ENCODE measurements at regions not wholly inside any gene's neighbourhood (a gene's known extent, or its start where the extent isn't known, plus 50 kb on each side); places are given as distances from the start of the nearest gene placed in this dataset.

- Histone ChIP-seq H3K27ac (ENCODE audit: extremely low read depth, low read depth, low read length) (no peak overlapping the region), H3K4me3 (ENCODE audit: low read depth, low read length) (no peak overlapping the region), H3K36me3 (ENCODE audit: control insufficient read depth in 2 of 2, insufficient read depth in 1 of 2, low read length in 2 of 2) (no peaks in the 10 kb centered on the region), H3K9me3 (ENCODE audit: control insufficient read depth, insufficient read depth, low read depth, low read length) (no peaks in the 10 kb centered on the region), H3K4me1 (ENCODE audit: control insufficient read depth, insufficient read depth, low read length) (no peaks in the 10 kb centered on the region)
- TF ChIP-seq ZNF266 (tag by site-specific recombination; IDR thresholded peaks at IDR 0.05; ENCODE audit: low read depth) = no peak
- TF ChIP-seq CTCF (tag by site-specific recombination; IDR thresholded peaks at IDR 0.05) = no peak
- no peak for TF ChIP-seq MEIS1 (CRISPR knock-in tag; IDR thresholded peaks at IDR 0.05; ENCODE audit: borderline replicate concordance)
- TF ChIP-seq ZNF174 (tag by site-specific recombination; IDR thresholded peaks at IDR 0.05) = no peak
- no peak for TF ChIP-seq ZNF24 (tag by site-specific recombination; IDR thresholded peaks at IDR 0.05)
- TF ChIP-seq ZNF560 (tag by site-specific recombination; IDR thresholded peaks at IDR 0.05; ENCODE audit: borderline replicate concordance) = no peak
- TF ChIP-seq ZNF2 (tag by site-specific recombination; IDR thresholded peaks at IDR 0.05) = no peak
- no peak for TF ChIP-seq BCL11B (tag by site-specific recombination; IDR thresholded peaks at IDR 0.05; ENCODE audit: low read depth)
- TF ChIP-seq ZNF639 (tag by site-specific recombination; IDR thresholded peaks at IDR 0.05) = no peak
- TF ChIP-seq ZNF747 (tag by site-specific recombination; IDR thresholded peaks at IDR 0.05) = no peak
- TF ChIP-seq ZNF16 (tag by site-specific recombination; IDR thresholded peaks at IDR 0.05; ENCODE audit: low read depth) = no peak
- no peak for TF ChIP-seq ZSCAN18 (tag by site-specific recombination; IDR thresholded peaks at IDR 0.05)
- no peak for TF ChIP-seq ZBTB8A (tag by site-specific recombination; IDR thresholded peaks at IDR 0.05)
- no peak for TF ChIP-seq ZNF548 (tag by site-specific recombination; IDR thresholded peaks at IDR 0.05)
- POLR2A ChIA-PET = no interaction called here
- CTCF ChIA-PET = interaction anchor here (0.7 kb wide), 1 partner anchor 21 kb away, joined by 3 read pairs; no protein-coding TSS in a partner anchor
Observed at GRCh38 chr14:85296456-85297210, 233.3 kb upstream of the FLRT2 start.

GRCh38 chr14:85300107-85300506, 229.8 kb upstream of the FLRT2 start:
- H3K36me3 ChIP-seq (ENCODE audit: control insufficient read depth in 2 of 2, insufficient read depth in 1 of 2, low read length in 2 of 2) = no peaks in the 10 kb centered on the region
- H3K9me3 ChIP-seq (ENCODE audit: control insufficient read depth, insufficient read depth, low read depth, low read length) = no peaks in the 10 kb centered on the region
- H3K27ac ChIP-seq (ENCODE audit: extremely low read depth, low read depth, low read length) = no peak overlapping the region
- ChIA-PET POLR2A (no interaction called here), CTCF (no interaction called here)
- TF ChIP-seq ZNF23 (tag by site-specific recombination; IDR thresholded peaks at IDR 0.05; ENCODE audit: borderline replicate concordance) (no peak), ZNF2 (tag by site-specific recombination; IDR thresholded peaks at IDR 0.05) (no peak), ZNF350 (tag by site-specific recombination; IDR thresholded peaks at IDR 0.05) (no peak), PRDM4 (tag by site-specific recombination; IDR thresholded peaks at IDR 0.05) (no peak), ZNF585B (tag by site-specific recombination; IDR thresholded peaks at IDR 0.05) (no peak), ZNF169 (tag by site-specific recombination; IDR thresholded peaks at IDR 0.05) (no peak)
- no peaks in the 10 kb centered on the region for H3K4me1 ChIP-seq (ENCODE audit: control insufficient read depth, insufficient read depth, low read length)
- H3K4me3 ChIP-seq (ENCODE audit: low read depth, low read length) = no peak overlapping the region
